Activated T-cell treated with anti-CD3 and anti-CD28 coated beads for 1 hour (primary cell): ENCODE measurements at regions not wholly inside any gene's neighbourhood (a gene's known extent, or its start where the extent isn't known, plus 50 kb on each side); places are given as distances from the start of the nearest gene placed in this dataset.

Experiments used
- DNase-seq: peaks from one replicate; pipeline ENCODE4 v3.0.0-alpha.2; 2020; ENCODE audit warnings: low read depth

DNA sequence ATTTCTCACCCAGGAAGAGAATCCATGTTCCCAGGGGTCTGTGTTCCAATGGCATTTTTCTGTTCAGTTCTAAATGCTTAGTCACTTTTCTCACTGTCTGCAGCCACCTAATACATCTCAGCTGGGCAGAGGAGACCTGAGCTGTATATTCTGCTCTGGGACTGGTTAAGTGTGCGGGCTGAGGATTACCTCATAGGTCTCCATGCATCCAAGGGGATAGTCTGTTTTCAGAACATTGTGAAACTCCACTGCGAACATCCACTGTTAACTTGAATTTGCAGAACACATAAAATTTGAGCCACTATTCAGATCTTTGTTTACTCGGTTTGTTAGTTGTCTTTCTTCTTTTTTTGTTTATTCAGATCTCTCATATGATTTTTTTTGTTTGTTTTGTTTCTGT lies 947.1 kb downstream of the TFAP2A start:
- DNase-seq: no peak

DNA sequence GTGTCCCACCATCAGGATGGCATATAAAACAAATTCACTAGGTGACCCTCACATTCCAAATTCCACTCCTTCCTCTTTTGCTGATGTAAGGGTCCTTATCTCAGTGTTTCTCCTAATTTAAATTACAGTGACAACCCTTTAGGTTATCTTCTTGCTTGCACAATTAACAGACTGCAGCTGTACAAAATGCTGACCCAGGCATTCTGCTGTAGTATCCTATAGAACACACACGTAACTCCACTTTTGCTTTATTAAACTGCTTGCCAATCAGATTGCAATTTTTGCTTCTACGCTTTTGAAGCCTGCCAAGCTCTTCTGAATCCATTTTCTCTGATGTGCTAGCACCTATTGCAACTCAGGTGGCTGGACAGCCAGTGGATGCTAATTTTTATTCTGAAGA lies 950.3 kb downstream of the TFAP2A start:
- DNase-seq: no peak

- DNase-seq: no peak
Observed at GRCh38 chr6:9463311-9463710, 951.6 kb downstream of the TFAP2A start.

DNA sequence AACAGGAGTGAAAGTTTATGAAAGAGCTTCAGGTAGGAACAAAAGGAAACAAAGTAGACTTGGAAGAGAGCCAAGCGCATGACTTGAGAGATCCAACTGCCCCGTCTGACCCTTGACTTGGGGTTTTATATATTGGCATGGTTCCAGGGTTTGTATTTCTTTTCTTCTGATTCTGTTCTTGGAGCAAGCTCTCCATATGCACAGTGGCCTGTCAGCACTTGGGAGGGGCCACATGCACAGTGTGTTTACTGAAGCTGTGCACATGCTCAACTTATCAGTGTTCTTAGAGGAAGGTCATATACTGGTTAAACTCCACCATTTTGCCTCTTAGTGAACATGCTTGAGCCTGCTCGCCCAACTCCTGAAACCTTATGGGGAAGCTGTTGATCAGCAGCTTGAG lies 953.7 kb downstream of the TFAP2A start:
- DNase-seq: no peak

- no peak for DNase-seq
Observed at GRCh38 chr6:9458424-9458823, 956.5 kb downstream of the TFAP2A start.

DNA sequence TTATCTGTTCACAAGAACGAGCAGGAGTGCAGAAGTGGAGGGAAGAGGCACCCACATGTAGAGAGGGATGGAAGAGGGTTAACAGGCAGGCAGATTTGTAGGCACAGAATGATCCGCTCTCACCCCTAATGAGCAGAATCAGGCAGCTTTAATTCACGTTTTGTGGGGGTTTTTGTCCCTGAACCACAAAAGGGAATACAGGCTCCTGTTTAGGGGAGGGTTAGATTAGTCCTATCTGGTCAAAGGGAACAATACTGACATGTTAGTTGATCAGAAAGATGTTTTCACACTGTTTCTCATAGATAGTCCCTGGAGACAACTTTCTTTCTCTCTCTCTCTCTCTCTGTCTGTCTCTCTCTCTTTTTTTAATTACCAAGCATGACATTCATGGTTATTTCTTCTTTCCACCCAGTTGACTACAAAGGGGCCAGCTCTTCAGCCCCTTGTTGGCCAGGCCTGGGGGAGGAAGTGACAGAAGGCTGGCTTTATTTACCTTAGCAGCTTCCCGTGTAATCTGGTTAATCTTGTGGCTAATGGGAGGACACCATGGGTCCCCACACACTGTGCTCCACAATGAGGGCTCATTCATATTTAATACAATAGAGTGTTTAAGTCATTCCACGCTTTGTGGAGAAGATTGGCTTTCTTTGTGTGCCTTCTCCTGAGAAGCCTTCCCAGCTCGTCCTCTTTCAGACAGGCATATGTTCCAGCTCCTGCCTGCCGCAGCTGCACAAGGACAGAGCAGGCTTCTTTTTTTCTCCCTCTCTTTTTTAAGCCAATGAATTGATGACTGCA lies 958.8 kb downstream of the TFAP2A start:
- DNase-seq: no peak

DNA sequence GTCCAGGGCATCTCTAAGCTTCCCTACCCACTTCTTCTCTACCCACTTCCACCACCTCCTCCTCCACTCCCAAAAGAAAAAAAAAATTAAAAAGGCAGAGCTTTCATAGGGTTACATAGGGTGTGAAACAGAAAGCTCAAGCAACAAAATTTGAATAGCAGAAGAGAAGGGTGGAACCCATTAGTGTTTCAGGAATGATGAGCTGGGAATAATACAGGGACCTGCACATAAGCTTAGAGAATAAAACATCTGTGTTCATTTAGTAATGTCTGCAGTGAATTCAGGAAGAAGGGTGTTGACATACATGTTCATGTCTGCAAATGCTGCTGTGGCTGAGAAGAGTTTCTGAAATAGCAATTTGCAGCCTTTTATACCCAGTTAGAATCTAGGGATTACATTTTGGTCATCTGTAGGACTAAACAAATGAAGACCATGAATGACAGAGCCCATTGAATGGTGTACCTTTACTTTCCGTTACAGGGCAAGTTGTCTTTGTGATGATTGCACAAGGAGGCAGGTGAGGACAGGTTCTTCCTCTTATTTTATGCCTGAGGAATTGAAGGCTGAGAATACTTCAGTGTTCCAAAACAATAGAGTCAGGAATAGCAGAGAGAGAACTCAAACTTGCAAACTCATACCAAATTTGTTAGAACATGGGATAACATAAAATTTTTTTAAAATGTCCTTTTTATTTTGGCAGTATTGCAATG lies 975.1 kb downstream of the TFAP2A start:
- no peak for DNase-seq

- no peak for DNase-seq
Observed at GRCh38 chr6:9437836-9438235, 977.0 kb downstream of the TFAP2A start.

GRCh38 chr6:9435281-9435680 lies 979.6 kb downstream of the TFAP2A start:
- DNase-seq: no peak

GRCh38 chr6:9431945-9432344 lies 982.9 kb downstream of the TFAP2A start:
- DNase-seq: no peak

DNA sequence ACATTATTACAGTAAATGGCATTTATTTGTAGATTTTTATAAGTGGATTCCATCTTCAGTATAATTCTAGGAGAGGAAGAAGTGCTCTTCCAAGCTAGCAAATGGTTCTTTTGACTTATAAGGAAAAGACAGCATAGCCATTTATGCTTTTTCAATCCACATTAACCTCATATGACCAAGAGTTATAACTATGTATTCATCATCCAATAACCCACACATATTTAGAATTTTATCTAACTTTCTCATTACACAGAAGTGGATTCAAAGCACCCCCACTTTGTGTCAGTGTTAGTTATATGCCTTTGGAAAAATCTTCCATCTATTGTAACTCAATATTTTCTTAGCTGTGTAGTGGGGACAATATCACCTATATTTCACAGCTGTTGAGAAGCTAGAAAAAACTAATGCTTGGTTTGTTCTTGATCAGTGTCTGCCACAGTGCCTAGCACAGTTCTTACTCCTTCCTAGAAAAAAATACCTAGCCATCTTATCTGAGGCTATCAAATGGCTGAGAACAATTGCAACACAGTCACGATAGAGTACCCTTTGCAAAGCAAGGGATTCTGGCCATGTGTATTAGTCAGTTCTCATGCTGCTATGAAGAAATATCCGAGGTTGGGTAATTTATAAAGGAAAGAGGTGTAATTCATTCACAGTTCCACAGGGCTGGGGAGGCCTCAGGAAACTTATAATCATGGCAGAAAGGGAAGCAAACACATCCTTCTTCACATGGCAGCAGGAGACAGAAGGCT lies 986.3 kb downstream of the TFAP2A start:
- no peak for DNase-seq

- DNase-seq: no peak
Observed at GRCh38 chr6:9422138-9422537, 986.8 kb upstream of the SLC35B3 start.

DNA sequence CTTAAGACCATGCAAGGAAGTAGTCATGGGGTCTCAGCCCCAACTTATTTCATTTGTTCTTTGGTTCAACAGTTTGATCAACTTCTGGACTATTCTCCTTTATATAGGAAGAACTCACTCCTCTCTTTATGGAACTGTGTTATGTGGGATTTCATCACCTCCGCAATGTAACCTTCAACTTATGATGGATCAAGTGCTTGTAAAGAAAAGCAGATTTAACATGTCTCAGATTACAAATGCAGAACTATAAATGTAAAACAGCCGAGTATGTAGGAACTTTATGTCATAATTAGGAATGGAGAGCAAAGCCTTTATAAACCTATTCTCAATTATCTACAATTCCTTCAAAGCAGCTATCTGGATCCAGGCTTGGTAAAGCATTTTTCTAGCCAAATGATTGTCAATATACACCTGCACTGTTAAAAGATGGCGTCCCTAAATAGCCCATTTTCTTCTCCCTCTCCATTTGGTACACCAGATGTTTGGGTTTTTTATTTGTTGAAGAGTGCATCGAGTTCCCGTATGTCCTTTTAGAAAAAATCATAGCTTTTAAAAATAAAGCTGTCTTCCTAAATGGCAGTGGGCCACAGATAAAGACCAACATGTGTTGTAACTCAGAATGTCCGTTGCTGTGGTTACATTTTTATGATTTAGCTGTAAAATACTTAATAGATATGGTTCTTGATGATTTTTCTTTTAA lies 985.1 kb upstream of the SLC35B3 start:
- DNase-seq: no peak

GRCh38 chr6:9417400-9417799 lies 982.1 kb upstream of the SLC35B3 start:
- DNase-seq: no peak

- DNase-seq: no peak
Observed at GRCh38 chr6:9412951-9413559, 977.7 kb upstream of the SLC35B3 start.

DNA sequence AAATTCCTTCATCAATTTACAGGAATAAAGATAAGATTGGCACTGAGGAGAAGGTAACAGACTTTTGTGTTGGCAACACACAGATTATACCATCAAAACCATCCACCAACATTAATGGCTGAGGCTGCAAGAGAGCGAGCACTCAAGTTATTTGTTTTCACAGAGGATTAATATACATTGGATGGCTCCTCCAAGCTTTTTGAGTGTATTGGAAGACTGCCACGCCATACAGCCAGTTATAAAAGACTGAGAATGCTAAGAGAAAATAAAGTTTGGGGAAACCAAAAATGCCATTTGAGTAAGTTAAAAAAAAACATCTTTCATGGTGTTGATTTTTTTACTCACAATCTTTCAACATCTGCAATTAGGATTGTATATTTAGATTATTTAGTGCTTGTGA lies 973.8 kb upstream of the SLC35B3 start:
- no peak for DNase-seq

GRCh38 chr6:9408402-9409117 lies 973.2 kb upstream of the SLC35B3 start:
- DNase-seq: no peak

DNA sequence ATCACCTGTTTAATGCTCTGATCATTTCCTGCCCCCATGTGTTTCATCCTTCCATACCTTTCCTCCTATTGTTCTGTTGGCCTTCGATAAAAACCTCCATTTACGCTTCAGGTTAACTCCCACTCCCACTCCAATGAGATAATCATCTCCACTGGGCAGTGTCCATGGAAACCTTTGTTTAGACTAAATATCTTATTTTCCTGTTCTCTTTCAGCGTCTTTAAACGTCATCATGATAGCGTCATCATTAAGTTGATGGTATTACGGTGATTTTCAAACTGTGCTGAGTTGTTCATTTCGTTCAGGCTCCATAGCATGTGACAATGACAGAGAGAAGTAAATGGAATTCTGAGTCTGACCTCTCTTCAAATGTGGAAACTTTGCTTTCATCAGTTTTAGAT lies 970.5 kb upstream of the SLC35B3 start:
- no peak for DNase-seq

DNA sequence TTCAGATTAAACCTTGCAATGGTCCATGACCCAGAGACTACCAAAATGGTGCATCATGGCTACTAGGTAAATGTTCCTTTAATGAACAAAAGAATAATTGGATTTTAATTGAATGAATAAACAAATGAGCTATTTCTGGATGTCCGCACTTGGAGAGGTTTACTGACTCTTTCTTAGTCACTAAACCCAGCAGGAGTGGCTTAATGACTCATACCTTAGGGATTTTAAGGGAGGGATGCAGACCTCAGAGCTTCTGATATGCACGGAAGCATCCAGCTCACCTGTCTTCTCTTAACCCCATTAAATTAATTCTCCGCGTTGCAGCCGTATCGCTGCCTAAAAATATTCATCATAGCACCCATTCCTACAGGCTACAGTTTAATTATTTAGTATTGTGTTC lies 970.0 kb upstream of the SLC35B3 start:
- no peak for DNase-seq

- DNase-seq: no peak
Observed at GRCh38 chr6:9404351-9405146, 969.2 kb upstream of the SLC35B3 start.
